Thyroid gland (tissue), 4 donors: ENCODE measurements at regions not wholly inside any gene's neighbourhood (a gene's known extent, or its start where the extent isn't known, plus 50 kb on each side); places are given as distances from the start of the nearest gene placed in this dataset.

ENCODE experiments used
- DNase-seq, 2 donors: peaks; one replicate each; pipeline ENCODE4 v3.0.0-alpha.2; 2019
- H3K27ac ChIP-seq, 3 donors: fragments of 200-600 bp; sonication (generic); 1 replicate in 2 of 3; 2 replicates in 1 of 3; pipeline ENCODE4 v1.5.1; 2016 to 2019; ENCODE audit warnings: mild to moderate bottlenecking in 1 of 3, moderate library complexity in 1 of 3
- H3K27me3 ChIP-seq: fragments of 200-600 bp; sonication (generic); one replicate; pipeline ENCODE4 v1.5.1; 2019
- H3K36me3 ChIP-seq, 2 donors: fragments of 200-600 bp; sonication (generic); one replicate each; pipeline ENCODE4 v1.5.1; 2016 to 2019
- H3K4me1 ChIP-seq, 2 donors: fragments of 200-600 bp; sonication (generic); one replicate each; pipeline ENCODE4 v1.5.1; 2017 to 2019
- H3K4me3 ChIP-seq, 3 donors: fragments of 200-600 bp; sonication (generic); replicated peaks in 1 of 3; 1 replicate in 2 of 3; 2 replicates in 1 of 3; pipeline ENCODE4 v1.5.1; 2016; ENCODE audit warnings: mild to moderate bottlenecking in 1 of 3
- H3K9me3 ChIP-seq: fragments of 200-600 bp; sonication (generic); one replicate; pipeline ENCODE4 v1.5.1; 2017
- POLR2A ChIP-seq, 2 donors: fragments of 450-650 bp; IDR thresholded peaks; one replicate each; pipeline ENCODE4 v1.6.1; 2017; ENCODE audit warnings: antibody characterized with exemption in 2 of 2, mild to moderate bottlenecking in 2 of 2, moderate library complexity in 1 of 2
- WGBS, 2 donors: methylation state at CpG; one replicate each; pipeline ENCODE4 v1.1.5; 2017; 5-methylcytosine and 5-hydroxymethylcytosine counted together
- intact Hi-C: fragments of 100-400 bp; cut with DNase I; formaldehyde crosslinking; loops from one replicate; pipeline ENCODE4 v1.15.1; 2023
- TF ChIP-seq, protein P1 (sequence below), 6 experiments: fragments of 200-600 bp in 3 of 6; fragments of 450-650 bp in 3 of 6; sonication (generic) in 3 of 6; IDR thresholded peaks; one replicate each; pipeline ENCODE4 v1.5.1; 2016 to 2019; ENCODE audit warnings: antibody characterized with exemption in 6 of 6, mild to moderate bottlenecking in 2 of 6, inconsistent platforms in 1 of 6, moderate library complexity in 1 of 6

DNA sequence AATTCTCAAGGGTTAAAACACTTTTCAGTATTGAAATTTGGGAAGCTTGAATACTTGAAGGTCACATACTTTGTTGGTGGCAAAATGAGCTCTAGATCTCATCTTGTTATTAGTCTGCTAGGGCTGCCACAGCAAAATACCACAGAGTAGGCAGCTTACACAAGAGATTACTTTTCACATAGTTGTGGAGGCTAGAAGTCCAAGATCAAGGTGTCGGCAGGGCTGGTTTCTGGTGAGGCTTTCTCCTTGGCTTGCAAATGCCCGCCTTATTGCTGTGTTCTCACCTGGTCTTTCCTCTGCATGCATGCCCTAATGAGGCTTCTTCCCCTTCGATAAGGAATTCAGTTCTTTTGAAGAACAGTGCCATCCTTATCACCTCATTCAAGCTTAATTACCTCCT, 270.8 kb upstream of the ANKRD55 start:
- no peaks in the 10 kb centered on the region for H3K36me3 ChIP-seq
- H3K27ac ChIP-seq: no peak overlapping the region
- no peaks in the 10 kb centered on the region for H3K9me3 ChIP-seq
- no peaks in the 10 kb centered on the region for H3K4me1 ChIP-seq
- TF ChIP-seq POLR2A (IDR thresholded peaks at IDR 0.05): no peak
- TF ChIP-seq, protein P1, sequence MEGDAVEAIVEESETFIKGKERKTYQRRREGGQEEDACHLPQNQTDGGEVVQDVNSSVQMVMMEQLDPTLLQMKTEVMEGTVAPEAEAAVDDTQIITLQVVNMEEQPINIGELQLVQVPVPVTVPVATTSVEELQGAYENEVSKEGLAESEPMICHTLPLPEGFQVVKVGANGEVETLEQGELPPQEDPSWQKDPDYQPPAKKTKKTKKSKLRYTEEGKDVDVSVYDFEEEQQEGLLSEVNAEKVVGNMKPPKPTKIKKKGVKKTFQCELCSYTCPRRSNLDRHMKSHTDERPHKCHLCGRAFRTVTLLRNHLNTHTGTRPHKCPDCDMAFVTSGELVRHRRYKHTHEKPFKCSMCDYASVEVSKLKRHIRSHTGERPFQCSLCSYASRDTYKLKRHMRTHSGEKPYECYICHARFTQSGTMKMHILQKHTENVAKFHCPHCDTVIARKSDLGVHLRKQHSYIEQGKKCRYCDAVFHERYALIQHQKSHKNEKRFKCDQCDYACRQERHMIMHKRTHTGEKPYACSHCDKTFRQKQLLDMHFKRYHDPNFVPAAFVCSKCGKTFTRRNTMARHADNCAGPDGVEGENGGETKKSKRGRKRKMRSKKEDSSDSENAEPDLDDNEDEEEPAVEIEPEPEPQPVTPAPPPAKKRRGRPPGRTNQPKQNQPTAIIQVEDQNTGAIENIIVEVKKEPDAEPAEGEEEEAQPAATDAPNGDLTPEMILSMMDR (IDR thresholded peaks at IDR 0.05): no peak
- 94 to 96% methylated on average over 3 of the region's 3 CpGs for WGBS, 2 donors
- H3K27me3 ChIP-seq: no peaks in the 10 kb centered on the region
- intact Hi-C loops: no loop called here
- no peak for DNase-seq
- no peak overlapping the region for H3K4me3 ChIP-seq

GRCh38 chr5:56501781-56502557, 268.8 kb upstream of the ANKRD55 start:
- H3K27ac ChIP-seq: no peak overlapping the region
- DNase-seq: no peak
- TF ChIP-seq, protein P1 (IDR thresholded peaks at IDR 0.05): no peak
- no peak for TF ChIP-seq POLR2A (IDR thresholded peaks at IDR 0.05)
- 87% methylated on average over 5 of the region's 5 CpGs for WGBS, 2 donors
- no peaks in the 10 kb centered on the region for H3K4me1 ChIP-seq
- no peaks in the 10 kb centered on the region for H3K36me3 ChIP-seq
- H3K27me3 ChIP-seq: no peaks in the 10 kb centered on the region
- no peaks in the 10 kb centered on the region for H3K9me3 ChIP-seq
- intact Hi-C loops: no loop called here
- H3K4me3 ChIP-seq: no peak overlapping the region

DNA sequence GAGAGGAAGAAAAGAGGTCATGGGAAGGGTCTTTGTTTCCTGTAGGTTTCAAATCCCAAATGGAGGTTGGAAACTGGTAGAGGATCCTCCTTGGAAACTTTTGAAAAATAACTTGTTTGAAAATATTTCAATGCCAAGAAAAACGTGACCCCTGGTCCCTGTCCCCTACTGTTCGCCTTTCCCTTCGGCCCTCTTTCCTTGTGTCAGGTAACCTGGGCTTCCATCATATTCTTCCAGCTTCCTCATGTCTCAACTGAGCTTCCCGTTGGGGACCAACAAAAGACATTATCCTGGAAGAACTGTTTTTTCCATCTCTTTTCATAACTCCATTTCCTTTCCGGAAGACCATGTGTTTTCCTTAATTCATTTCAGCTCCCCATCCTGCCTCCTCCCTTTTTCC, 266.8 kb upstream of the ANKRD55 start:
- H3K27me3 ChIP-seq: no peaks in the 10 kb centered on the region
- H3K4me3 ChIP-seq: no peak overlapping the region
- peaks cover 4% of the 10 kb centered on the region in 2 donors for H3K4me1 ChIP-seq
- H3K9me3 ChIP-seq: no peaks in the 10 kb centered on the region
- H3K36me3 ChIP-seq: no peaks in the 10 kb centered on the region
- intact Hi-C loops: no loop called here
- TF ChIP-seq, protein P1 (IDR thresholded peaks at IDR 0.05): no peak
- TF ChIP-seq POLR2A (IDR thresholded peaks at IDR 0.05): no peak
- no peak overlapping the region for H3K27ac ChIP-seq
- DNase-seq: no peak
- WGBS, 2 donors: 78 to 82% methylated on average over 5 of the region's 5 CpGs

GRCh38 chr5:56499491-56499890, 266.4 kb upstream of the ANKRD55 start:
- intact Hi-C loops: no loop called here
- Histone ChIP-seq H3K4me1 (peaks cover 8 to 9% of the 10 kb centered on the region in 2 donors), H3K27me3 (no peaks in the 10 kb centered on the region), H3K36me3 (no peaks in the 10 kb centered on the region), H3K4me3 (no peak overlapping the region), H3K9me3 (no peaks in the 10 kb centered on the region), H3K27ac (no peak overlapping the region)
- no peak for DNase-seq
- WGBS, 2 donors: 82 to 85% methylated on average over 4 of the region's 4 CpGs
- TF ChIP-seq, protein P1 (IDR thresholded peaks at IDR 0.05): no peak
- TF ChIP-seq POLR2A (IDR thresholded peaks at IDR 0.05): no peak

GRCh38 chr5:56498759-56499395, 265.7 kb upstream of the ANKRD55 start:
- no peaks in the 10 kb centered on the region for H3K27me3 ChIP-seq
- no peaks in the 10 kb centered on the region for H3K9me3 ChIP-seq
- H3K27ac ChIP-seq: no peak overlapping the region
- TF ChIP-seq, protein P1 (IDR thresholded peaks at IDR 0.05): no peak
- no peak for TF ChIP-seq POLR2A (IDR thresholded peaks at IDR 0.05)
- 92 to 94% methylated on average over 15 to 24 of the region's 24 CpGs for WGBS, 2 donors
- intact Hi-C loops: no loop called here
- H3K36me3 ChIP-seq: no peaks in the 10 kb centered on the region
- no peak overlapping the region for H3K4me3 ChIP-seq
- no peak for DNase-seq
- peaks cover 14 to 15% of the 10 kb centered on the region in 2 donors for H3K4me1 ChIP-seq
